Activated naive CD8-positive, alpha-beta T cell (primary cell): ENCODE measurements at regions not wholly inside any gene's neighbourhood (a gene's known extent, or its start where the extent isn't known, plus 50 kb on each side); places are given as distances from the start of the nearest gene placed in this dataset.

Source experiments
- H3K27ac Mint-ChIP-seq: one replicate; pipeline ENCODE4 v1.8.0; 2021; ENCODE audit warnings: mixed read lengths
- H3K27me3 Mint-ChIP-seq: one replicate; pipeline ENCODE4 v1.8.0; 2021; ENCODE audit warnings: mixed read lengths
- H3K36me3 Mint-ChIP-seq: one replicate; pipeline ENCODE4 v1.8.0; 2021; ENCODE audit warnings: mixed read lengths
- H3K4me1 Mint-ChIP-seq: one replicate; pipeline ENCODE4 v1.8.0; 2021; ENCODE audit warnings: low read depth, mixed read lengths
- H3K4me3 Mint-ChIP-seq: one replicate; pipeline ENCODE4 v1.8.0; 2021; ENCODE audit warnings: mild to moderate bottlenecking, mixed read lengths
- H3K9me3 Mint-ChIP-seq: one replicate; pipeline ENCODE4 v1.8.0; 2021; ENCODE audit warnings: low read depth, mixed read lengths

DNA sequence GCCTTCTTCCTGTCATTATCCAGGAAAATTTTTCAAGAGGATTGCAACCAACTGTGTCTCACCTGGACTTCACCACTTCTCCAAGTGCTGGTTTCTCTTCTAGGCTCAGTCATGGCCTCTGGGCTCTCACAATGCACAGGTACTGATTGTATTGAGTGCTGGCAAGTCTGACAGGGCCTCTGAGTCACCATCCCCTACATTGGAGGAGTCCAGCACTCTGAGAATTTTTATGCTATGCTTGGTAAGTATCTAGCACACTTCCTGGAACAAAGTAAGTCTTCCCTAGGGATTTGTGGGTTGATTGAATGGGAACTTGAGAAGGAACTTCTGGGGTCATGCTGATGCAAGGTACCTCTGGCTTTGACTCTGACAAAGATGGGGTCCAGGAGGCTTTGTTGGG lies 147.2 kb upstream of the CELF4 start:
- Mint-ChIP-seq H3K4me3 (no peak overlapping the region), H3K9me3 (no peaks in the 10 kb centered on the region), H3K36me3 (no peaks in the 10 kb centered on the region), H3K4me1 (no peaks in the 10 kb centered on the region), H3K27ac (no peak overlapping the region), H3K27me3 (no peaks in the 10 kb centered on the region)

DNA sequence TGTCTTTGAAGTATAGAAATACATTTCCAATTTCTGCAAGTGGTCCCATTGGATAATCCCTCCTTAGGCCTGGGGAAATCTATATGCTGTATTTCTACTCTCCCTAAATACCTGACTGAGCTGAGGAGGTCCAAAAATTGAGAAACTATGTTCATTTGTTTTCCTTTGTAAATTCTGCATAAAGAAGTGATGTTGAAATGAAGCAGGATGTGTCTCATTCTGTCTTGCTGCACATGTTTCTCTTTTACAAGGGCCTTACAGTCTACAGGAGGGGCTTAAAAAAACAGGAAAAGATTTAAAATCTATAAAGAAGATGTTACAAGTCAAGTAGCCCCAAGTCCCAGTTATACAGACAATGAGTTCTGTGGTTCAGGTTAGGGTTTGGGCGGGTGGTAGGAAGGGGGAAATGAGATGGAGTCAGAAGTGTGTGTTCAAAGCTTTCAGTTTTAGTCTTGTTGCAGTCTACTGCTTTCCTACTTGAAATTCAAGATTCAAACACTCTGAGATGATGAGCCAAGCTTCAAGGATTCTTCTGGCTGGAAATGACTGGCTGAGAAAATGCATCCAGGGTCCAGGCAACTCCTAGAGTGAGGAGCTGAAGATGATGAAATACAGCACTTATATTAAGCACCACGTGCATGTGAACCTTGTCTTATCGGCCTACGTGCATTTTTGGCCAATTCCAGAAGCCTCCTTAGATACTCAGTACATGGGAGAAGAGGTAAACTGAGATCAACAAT lies 146.3 kb upstream of the CELF4 start:
- Mint-ChIP-seq H3K27me3 (no peaks in the 10 kb centered on the region), H3K36me3 (no peaks in the 10 kb centered on the region), H3K4me1 (no peaks in the 10 kb centered on the region), H3K4me3 (no peak overlapping the region), H3K9me3 (no peaks in the 10 kb centered on the region), H3K27ac (no peak overlapping the region)

DNA sequence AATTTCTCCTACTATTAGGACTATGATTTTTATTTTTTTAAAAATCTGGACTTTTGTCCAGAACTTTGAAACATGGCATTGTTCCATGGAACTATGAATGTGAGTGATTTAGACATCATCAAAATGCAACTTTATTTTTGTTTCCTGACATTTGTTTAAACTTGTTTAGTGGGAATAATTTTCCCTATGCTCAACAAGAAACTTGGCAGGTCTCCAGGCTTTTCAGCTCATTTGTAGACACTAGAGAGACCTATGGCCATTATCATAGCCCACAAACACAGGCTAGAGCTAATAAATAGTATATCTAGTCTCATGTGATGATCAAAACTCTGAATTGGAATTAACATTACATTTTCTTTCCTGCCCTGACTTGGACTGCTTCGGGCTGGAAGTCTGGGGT lies 145.1 kb upstream of the CELF4 start:
- Mint-ChIP-seq H3K4me3 (no peak overlapping the region), H3K9me3 (no peaks in the 10 kb centered on the region), H3K4me1 (no peaks in the 10 kb centered on the region), H3K27ac (no peak overlapping the region), H3K36me3 (no peaks in the 10 kb centered on the region), H3K27me3 (no peaks in the 10 kb centered on the region)

DNA sequence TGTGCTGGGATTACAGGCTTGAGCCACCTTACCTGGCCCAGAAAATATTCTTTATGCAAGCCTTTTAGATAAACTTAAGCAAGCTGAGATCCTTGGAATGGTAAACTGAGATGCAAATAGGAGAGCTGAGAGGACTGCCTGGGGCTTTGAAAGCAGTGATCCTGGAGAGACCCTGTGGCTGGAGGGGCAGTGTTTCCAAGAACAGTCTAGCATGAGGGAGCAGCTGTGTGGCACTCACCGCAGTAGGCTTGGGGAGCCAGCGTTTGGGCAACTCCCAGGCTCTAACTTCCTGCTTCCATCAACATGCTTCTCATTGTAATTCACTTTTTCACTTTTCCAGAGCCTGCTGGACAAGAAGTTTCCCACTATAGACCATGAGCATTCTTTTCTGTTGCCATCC lies 144.1 kb upstream of the CELF4 start:
- H3K4me3 Mint-ChIP-seq: no peak overlapping the region
- no peaks in the 10 kb centered on the region for H3K9me3 Mint-ChIP-seq
- no peaks in the 10 kb centered on the region for H3K4me1 Mint-ChIP-seq
- no peaks in the 10 kb centered on the region for H3K36me3 Mint-ChIP-seq
- H3K27me3 Mint-ChIP-seq: no peaks in the 10 kb centered on the region
- H3K27ac Mint-ChIP-seq: no peak overlapping the region

DNA sequence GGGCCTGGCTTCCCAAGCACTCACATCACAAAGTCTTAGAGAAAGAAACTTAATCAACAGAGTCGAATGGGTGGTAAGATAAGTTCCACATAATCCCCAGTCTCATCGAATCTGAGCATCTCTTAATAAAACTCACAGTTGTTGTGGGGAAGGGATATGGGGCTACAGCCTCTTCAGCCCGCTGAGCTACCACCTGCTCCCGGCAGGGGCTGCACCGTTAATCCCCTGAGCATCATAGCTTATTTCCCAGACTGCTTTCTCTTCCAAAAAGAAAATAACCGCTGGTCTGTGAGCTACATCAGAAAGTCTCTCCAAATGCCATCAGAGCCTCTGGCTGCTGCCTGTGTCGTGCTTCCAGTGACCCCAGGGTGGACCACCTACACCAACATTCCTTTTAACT lies 139.4 kb upstream of the CELF4 start:
- Mint-ChIP-seq H3K9me3 (no peaks in the 10 kb centered on the region), H3K4me1 (no peaks in the 10 kb centered on the region), H3K27ac (no peak overlapping the region)

DNA sequence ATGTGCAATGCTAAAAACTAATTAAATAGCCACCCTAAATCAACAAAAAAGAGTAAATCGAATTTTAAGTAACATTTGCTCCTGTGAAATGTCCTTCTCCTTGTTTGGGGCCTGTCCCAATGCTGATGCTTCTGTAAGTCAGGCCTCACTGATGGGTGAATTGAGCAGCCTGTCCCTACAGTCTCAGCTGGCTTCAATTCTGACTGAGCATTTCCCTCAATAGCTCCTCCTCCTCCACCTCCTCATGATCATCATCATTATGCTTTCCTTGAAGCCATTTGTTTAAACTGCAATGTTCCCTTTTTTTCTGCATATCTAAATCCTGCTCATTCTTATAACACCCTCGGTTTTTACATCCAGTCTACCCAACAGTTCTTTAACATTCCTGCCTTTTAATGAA lies 137.2 kb upstream of the CELF4 start:
- Mint-ChIP-seq H3K27me3 (no peaks in the 10 kb centered on the region), H3K27ac (no peak overlapping the region), H3K9me3 (no peaks in the 10 kb centered on the region), H3K36me3 (no peaks in the 10 kb centered on the region), H3K4me1 (no peaks in the 10 kb centered on the region), H3K4me3 (no peak overlapping the region)

More for the DNA sequence above, 139.4 kb upstream of the CELF4 start:
- no peaks in the 10 kb centered on the region for H3K36me3 Mint-ChIP-seq
- H3K4me3 Mint-ChIP-seq: no peak overlapping the region
- no peaks in the 10 kb centered on the region for H3K27me3 Mint-ChIP-seq

DNA sequence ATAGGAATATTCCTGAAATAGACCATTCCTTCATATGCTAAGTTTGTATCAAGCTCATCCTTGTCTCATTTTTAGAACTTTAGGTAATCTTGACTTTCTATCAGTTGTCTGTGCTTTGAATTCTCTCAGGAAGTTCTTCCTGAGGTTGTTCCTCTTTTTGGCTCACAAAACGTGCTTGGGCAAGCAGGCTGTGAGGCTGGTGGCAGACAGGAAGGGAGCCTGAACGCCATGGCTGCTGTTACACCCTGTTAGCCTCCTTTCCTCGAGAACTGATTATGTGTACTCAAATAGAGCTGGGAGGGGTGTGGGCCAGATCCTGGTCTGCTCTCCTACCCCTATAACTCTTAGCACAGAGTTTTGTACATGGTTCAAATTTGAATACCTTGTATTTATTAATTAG lies 136.4 kb upstream of the CELF4 start:
- H3K27ac Mint-ChIP-seq: no peak overlapping the region
- H3K27me3 Mint-ChIP-seq: no peaks in the 10 kb centered on the region
- no peaks in the 10 kb centered on the region for H3K4me1 Mint-ChIP-seq
- no peaks in the 10 kb centered on the region for H3K36me3 Mint-ChIP-seq
- H3K9me3 Mint-ChIP-seq: no peaks in the 10 kb centered on the region
- H3K4me3 Mint-ChIP-seq: no peak overlapping the region

DNA sequence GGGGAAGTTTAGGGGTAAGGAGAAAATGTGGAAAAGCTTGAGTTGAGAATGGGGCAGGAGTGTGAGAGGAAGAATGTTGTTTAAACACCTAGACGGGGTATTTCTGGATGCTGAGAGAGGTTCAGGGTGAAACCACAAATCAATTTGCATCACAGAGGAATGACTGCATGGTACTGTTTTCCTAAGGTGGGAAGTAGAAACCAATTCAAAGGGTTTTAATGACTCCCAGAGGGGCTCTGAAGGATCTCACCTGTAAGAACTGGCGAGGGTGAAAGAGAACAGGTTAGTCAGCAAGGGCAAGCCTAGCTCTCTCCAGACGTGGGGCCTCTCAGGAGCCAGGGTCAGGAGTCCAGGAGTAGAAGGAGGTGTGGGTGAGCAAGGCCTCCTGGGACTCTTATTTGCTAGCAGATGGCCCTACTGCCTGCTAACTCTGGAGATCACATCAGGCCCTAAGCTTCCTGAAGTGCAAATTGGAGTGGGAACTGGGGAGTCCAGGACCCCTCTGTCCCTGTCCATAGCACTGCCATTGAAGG lies 133.0 kb upstream of the CELF4 start:
- Mint-ChIP-seq H3K27me3 (no peaks in the 10 kb centered on the region), H3K9me3 (no peaks in the 10 kb centered on the region), H3K27ac (no peak overlapping the region), H3K4me3 (no peak overlapping the region), H3K36me3 (no peaks in the 10 kb centered on the region), H3K4me1 (no peaks in the 10 kb centered on the region)

DNA sequence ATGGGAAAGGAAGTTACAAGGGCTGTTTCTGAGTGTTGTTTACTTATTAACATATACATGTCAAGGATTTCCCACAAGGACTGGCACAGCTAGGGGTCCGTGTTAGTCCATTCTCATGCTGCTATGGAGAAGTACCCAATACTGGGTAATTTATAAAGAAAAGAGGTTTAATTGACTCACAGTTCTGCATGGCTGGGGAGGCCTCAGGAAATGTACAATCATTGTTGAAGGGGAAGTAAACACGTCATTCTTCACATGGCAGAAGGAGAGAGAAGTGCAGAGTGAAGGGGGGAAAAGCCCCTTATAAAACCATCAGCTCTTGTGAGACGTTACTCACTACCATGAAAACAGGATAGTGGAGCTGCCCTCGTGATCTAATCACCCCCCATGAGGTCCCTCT lies 128.9 kb upstream of the CELF4 start:
- H3K27me3 Mint-ChIP-seq: no peaks in the 10 kb centered on the region
- no peak overlapping the region for H3K4me3 Mint-ChIP-seq
- H3K4me1 Mint-ChIP-seq: no peaks in the 10 kb centered on the region
- H3K36me3 Mint-ChIP-seq: no peaks in the 10 kb centered on the region
- no peak overlapping the region for H3K27ac Mint-ChIP-seq
- no peaks in the 10 kb centered on the region for H3K9me3 Mint-ChIP-seq

DNA sequence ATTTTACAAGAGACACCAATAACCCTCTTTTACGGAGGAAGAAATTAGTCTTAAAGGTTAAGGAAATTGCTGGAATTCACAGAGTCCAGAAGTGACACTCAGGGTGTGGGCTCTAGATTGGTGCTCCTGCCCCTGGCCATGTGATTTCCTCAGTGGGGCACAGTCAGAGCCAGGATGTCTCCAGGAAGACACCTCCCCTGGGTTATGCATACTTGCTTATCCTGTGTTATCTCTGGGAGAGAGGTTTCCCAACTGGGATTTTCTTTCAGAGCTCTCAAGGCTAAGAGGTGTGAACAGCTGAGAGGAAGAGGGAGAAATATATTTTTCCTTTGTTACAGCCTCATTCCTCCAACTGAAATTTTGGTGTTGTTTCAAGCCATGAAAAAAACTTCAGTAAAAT lies 125.6 kb upstream of the CELF4 start:
- Mint-ChIP-seq H3K27me3 (peaks cover 2% of the 10 kb centered on the region), H3K36me3 (no peaks in the 10 kb centered on the region), H3K4me1 (no peaks in the 10 kb centered on the region), H3K9me3 (no peaks in the 10 kb centered on the region), H3K27ac (no peak overlapping the region), H3K4me3 (no peak overlapping the region)

DNA sequence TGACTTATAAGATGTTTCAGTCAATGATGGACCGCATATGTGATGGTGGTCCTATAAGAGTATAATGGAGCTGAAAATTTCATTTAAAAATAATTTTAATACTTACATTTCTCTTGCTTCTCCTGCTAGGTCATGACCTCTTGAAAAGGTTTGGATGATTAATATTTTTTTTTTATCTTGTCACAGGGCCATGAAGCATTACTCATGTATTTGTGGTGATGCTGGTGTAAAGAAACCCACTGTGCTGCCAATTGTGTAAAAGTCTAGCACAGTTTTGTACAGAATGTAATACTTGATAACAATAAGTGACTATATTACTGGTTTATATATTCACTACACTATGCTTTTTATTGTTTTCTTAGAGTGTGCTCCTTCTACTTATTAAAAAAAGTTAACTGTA lies 124.2 kb upstream of the CELF4 start:
- Mint-ChIP-seq H3K4me1 (no peaks in the 10 kb centered on the region), H3K9me3 (no peaks in the 10 kb centered on the region), H3K27ac (no peak overlapping the region), H3K36me3 (no peaks in the 10 kb centered on the region), H3K27me3 (peaks cover 2% of the 10 kb centered on the region), H3K4me3 (no peak overlapping the region)

DNA sequence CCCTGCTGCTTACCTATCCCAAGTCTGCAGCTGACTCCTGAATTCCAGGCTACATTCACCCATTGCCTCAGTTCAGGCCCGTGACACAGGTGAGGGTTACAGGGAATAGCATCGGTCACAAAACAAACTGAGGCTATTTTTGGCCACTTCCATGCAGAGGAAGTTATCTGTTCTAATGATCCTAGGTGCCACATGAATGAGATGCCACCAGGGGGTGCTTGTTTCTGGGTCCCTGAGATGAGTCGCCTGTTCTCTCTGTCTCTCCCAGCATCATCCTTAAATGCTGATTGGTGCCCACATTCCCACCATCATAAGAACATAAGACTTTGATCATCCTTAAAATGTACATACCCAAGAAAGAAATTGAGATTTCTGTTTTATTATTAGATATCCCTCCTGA lies 119.0 kb upstream of the CELF4 start:
- H3K9me3 Mint-ChIP-seq: no peaks in the 10 kb centered on the region
- no peaks in the 10 kb centered on the region for H3K4me1 Mint-ChIP-seq
- peaks cover 3% of the 10 kb centered on the region for H3K27me3 Mint-ChIP-seq
- no peak overlapping the region for H3K27ac Mint-ChIP-seq
- no peaks in the 10 kb centered on the region for H3K36me3 Mint-ChIP-seq
- no peak overlapping the region for H3K4me3 Mint-ChIP-seq

DNA sequence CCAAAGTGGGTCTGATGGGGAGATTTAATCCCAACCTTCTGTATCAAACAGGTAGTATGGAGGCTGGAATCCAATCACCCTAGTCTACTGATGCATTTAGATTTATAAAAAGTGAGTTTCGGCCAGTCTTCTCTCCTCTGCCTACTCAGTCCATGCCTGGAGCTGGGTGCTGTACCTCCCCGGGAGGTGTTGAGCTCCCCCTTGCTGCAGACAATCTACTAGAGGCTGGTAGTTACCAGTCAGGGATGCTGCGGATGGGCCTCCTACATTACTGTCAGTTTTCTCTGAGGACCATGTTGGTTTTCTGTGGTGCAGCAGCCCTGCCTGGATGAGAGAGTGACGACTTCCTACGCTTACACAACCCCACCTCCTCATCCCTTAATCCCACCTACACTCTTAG lies 118.6 kb upstream of the CELF4 start:
- H3K36me3 Mint-ChIP-seq: no peaks in the 10 kb centered on the region
- H3K4me1 Mint-ChIP-seq: no peaks in the 10 kb centered on the region
- H3K4me3 Mint-ChIP-seq: no peak overlapping the region
- peaks cover 3% of the 10 kb centered on the region for H3K27me3 Mint-ChIP-seq
- H3K27ac Mint-ChIP-seq: no peak overlapping the region
- H3K9me3 Mint-ChIP-seq: no peaks in the 10 kb centered on the region

DNA sequence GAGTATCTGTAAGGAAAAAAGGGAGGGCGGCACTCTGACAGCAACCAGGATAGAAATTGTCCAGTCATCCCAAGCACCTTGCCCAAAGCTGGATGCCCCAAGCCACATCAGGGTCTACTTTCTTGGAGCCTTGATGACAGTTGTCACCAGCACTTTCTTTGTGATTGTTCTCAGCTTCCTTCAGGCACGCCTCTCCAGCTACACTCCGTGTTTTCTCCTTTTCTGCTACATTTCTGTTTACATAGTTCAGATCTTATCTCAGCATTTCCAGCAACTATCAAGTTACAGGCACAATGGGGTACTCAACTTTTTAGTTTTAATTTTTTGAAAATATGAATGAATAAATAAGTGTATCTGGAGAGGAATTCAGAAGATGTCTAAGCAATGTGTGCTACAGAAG lies 115.3 kb upstream of the CELF4 start:
- Mint-ChIP-seq H3K27ac (no peak overlapping the region), H3K4me1 (no peaks in the 10 kb centered on the region), H3K27me3 (peaks cover 3% of the 10 kb centered on the region), H3K36me3 (no peaks in the 10 kb centered on the region), H3K4me3 (no peak overlapping the region), H3K9me3 (peaks cover 6% of the 10 kb centered on the region)

DNA sequence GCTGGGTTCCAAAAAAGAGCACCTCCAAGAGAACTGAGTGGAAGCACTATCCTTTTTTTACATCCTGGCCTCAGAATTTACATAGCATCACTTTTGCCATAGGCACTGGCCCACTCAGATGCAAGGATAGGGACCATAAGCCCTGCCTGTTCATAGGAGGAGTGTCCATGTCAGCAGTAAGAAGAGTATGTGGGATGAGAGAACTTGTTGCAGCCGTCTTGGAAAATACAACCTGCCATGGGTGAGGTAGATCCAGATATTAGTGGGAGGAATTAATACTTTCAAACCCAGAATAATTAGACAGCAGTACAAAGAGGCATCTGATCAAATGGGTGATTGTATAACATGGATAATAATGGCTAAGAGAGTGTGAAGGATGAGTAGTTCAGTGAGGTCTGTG lies 110.7 kb upstream of the CELF4 start:
- Mint-ChIP-seq H3K27ac (no peak overlapping the region), H3K9me3 (peaks cover 10% of the 10 kb centered on the region), H3K27me3 (peaks cover 2% of the 10 kb centered on the region), H3K4me1 (no peaks in the 10 kb centered on the region), H3K36me3 (no peaks in the 10 kb centered on the region), H3K4me3 (no peak overlapping the region)

DNA sequence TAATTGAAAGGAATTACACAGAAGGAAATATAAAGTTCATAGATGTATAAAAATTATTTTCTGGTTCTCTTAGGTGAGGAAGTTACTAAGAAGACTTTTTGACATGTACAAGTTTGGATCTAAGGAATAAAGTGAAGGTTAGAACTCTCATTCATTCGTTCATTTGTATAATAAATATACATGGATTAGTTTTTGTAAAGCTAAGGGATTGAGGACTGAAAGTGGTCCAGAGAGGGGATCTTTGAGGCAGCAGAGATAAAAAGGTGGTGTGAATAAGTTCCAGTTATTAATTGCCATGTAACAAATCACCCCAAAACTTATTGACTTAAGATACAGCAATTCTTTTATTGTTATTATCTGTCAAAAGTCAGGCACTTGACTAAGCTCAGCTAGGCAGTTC lies 110.1 kb upstream of the CELF4 start:
- H3K27ac Mint-ChIP-seq: no peak overlapping the region
- H3K36me3 Mint-ChIP-seq: no peaks in the 10 kb centered on the region
- H3K4me1 Mint-ChIP-seq: no peaks in the 10 kb centered on the region
- H3K27me3 Mint-ChIP-seq: peaks cover 2% of the 10 kb centered on the region
- no peak overlapping the region for H3K4me3 Mint-ChIP-seq
- H3K9me3 Mint-ChIP-seq: peaks cover 10% of the 10 kb centered on the region
